NCI-H1092 treated with DMSO at 0.1 percent for 48 hours (cell line): ENCODE measurements at regions not wholly inside any gene's neighbourhood (a gene's known extent, or its start where the extent isn't known, plus 50 kb on each side); places are given as distances from the start of the nearest gene placed in this dataset.

Experiments used
- DNase-seq: peaks from one replicate; lab custom pipeline; 2025; lab: John Stamatoyannopoulos, UW

DNA sequence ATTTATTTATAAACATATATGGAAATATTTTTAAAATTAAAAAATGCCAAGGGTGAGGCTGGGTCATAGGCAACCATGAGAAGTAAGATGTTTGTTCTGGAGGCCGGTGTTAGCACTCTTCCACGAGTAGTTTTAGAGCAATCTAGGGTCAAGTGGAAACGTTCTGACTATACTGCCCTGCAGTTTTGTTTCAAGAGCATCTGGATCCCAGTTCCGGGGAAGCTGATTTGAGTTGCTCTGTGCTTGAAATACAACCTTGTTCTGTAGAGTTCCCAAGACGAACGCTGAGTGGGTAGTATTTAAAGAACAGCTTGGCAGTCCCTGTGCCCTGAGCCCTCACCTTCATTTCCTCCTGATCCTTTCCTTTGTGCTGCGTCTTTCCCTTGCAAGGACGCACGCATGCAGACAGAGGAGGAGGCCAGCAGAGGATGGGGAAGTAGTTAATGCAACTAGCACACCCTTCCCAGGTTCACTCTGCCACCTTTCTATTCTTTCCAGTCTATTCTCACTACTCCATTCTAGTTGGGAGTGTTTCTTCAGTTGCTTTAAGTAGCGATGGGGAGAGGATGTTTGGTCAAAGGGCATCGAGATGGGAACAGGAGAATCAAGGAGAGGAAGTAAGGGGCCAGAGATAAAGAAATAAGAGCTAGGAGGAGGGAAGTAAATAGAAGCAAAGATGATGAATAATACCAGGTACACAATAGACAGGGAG, 68.3 kb upstream of the ZSWIM6 start:
- DNase-seq: no peak

- no peak for DNase-seq
These were observed 67.8 kb upstream of the ZSWIM6 start for GRCh38 chr5:61264273-61264661.

DNA sequence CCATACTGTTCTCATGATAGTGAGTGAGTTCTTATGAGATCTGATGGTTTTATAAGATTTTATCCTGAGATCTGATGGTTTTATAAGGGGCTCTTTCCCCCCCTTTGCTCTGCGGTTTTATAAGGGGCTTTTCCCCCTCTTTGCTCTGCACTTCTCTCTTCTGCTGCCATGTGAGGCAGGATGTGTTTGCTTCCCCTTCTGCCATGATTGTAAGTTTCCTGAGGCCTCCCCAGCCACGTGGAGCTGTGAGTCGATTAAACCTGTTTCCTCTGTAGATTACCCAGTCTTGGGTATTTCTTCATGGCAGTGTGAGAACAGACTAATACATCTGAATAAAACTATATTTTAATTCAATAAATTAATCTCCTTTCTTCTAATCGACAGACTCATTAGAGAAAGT, 64.9 kb upstream of the ZSWIM6 start:
- no peak for DNase-seq

- no peak for DNase-seq
These were observed 63.2 kb upstream of the ZSWIM6 start for GRCh38 chr5:61268871-61269270.

DNA sequence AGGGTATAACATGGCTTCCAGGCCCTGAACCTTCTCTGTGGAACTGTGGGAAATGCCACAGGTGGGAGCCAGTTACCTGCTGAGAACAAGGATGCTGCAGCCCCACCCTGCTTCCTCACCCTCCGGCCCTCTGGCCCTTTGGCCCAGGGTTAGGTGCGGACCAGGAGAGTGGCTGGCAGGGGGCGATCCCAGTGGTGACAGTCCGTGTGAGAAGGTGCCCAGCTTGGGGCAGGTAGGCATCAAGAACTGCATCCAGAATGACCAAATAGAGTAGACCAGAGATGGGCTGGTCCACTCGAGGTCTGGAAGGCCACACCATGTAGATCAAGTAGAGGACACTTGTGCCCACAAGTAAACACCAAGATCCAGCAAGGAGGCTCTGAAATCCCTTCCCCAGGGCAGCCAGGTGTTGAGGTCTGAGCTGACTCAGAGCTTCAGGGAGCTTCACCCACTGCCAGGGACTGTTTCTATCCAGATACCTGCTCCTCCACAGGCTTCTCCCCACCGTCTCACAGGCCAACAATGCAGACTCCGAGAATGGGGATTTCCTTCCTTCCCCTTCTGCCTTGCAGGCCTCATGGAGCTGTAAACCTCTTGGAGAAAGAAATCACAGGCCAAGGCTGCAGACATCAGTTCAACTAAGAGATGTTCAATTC, 61.4 kb upstream of the ZSWIM6 start:
- DNase-seq: no peak

- no peak for DNase-seq
These were observed 59.4 kb upstream of the ZSWIM6 start for GRCh38 chr5:61272688-61273087.

DNA sequence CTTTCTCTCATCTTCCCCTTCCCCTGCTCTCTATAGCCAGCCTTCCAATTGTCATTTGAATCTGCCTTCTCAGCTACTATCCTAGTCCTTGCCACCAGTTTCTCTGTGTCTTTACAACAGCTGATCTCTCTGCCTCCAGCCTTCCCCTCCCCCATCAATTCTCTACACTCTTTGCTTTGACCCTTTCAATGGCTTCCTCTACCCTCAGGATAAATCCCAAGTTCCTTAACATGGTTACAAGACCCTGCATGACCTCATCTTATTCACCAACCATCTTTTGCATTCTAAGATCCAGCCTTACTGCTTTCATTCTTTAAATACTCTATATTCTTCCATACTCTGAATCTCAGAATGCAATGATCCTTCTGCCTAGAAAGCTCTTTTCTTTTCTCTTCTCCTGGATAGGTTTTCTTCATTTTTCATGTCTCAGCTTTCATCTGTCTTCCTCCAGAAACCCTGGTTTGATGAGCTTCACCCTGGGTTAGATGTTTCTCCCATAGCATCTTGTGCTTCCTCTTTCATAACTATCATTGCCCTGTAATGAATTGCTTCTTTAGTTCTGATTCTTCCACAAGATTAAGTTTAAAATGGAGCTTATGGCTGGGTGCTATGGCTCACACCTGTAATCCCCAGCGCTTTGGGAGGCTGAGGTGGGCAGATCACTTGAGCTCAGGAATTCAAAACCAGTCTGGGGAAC, 58.6 kb upstream of the ZSWIM6 start:
- no peak for DNase-seq

GRCh38 chr5:61274511-61274911, 57.5 kb upstream of the ZSWIM6 start:
- no peak for DNase-seq

DNA sequence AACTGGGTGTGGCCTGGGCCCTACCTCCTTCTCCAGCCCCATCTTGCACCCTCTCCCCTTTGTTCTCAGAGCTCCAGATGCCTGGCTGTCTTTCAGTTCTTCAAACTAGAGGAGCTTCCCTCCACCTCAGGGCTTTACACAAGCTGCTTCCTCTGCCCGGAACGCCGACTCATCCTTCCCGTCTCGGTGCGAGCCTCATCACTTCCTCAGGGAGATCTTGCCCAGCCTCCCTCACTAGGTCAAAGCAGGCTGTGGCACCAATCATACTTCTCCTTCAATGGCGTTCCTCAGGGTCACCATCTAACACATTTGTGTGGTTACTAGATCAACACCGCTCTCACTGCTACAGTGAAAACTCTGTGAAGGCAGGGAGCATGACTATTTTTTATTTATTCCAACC, 56.2 kb upstream of the ZSWIM6 start:
- no peak for DNase-seq

GRCh38 chr5:61277190-61277589, 54.9 kb upstream of the ZSWIM6 start:
- no peak for DNase-seq

DNA sequence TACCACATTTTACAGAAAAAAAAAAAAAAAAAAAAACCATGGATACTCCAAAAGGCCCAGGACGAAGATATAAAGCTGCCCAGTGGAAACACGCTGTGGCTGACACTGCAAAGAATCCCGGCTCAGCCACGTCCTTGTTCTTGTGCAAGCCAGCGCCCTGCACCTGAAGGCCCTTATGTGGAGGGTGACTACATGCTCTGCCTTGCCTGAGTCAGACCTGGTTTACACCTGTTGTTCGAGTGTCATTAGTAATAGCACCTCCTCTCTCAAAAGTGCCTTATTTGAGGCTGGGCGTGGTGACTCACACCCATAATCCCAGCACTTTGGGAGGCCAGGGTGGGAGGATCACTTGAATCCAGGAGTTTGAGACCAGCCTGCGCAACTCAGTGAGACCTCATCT, 54.3 kb upstream of the ZSWIM6 start:
- no peak for DNase-seq

DNA sequence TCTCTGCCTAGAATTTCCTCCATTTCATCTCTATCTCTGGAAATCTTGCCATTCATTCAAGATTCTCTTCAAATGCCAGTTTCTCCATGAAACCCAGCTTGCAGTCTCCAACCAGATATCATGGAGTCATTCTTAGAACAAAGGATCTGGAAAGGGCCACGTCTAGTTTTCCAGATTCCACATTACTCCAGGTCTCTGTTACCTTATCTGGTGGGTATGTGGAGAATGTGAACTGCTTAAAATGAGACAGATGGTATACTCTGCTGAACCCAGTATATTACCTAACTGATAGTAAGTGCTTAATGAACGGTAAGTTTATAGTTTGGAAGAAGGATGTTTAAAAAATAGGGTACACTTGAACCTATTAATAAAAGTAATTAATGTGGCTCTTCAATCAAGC, 52.3 kb upstream of the ZSWIM6 start:
- DNase-seq: peak; percentile 50

DNA sequence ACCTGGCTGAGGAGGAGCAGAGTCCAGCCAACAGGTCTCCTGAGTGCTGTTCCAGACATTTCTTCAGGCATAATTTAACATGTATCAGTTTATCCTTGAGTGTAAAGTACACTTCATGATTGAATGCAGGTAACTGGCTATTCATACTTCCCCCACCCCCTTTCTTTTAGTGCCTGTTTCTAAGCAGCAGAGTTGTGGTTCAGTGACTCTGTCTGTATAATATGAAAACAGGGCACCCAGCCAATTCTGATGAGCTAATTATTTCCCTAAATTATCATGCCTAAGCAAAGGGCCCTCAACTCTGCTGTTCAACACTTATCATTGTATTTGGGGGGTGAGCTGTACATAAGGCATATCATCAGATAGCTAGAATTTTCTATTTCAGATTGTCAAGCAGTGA, 51.9 kb upstream of the ZSWIM6 start:
- DNase-seq: peak; percentile 83

DNA sequence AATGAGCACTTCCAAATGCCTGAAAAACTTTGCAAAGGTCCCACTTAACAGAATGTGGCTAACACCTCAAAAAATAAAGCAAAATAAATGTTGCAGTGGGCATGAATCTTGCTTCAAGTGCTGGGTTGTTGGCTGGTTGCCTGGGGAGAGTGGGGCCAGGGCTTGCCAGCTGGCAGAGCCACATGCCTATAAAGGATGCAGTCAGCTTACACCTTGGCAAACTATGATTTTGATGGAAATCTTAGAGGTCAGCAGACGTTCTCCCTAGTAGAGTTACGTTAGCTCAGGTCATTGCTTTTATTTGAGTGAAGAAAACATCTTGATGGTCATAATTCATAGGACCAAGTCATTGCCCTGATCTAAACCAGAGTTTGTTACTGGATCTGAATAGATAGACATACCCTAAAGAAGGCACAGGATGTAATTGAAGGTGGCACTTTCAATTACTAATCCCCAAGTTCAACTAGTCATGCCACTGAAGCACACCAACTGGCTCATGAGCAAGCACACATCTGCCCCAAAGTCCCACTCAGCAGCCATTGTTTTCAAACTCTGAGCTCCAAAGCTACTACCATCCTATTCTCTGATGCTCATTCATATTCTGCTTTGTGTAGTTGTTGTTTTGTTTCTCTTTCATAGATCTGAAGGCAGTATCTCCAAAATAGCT, 51.2 kb upstream of the ZSWIM6 start:
- DNase-seq: peak; percentile 82

- peak; percentile 5 for DNase-seq
These were observed 50.4 kb upstream of the ZSWIM6 start for GRCh38 chr5:61281686-61282085.
